CD14-positive monocyte (primary cell): ENCODE measurements at regions not wholly inside any gene's neighbourhood (a gene's known extent, or its start where the extent isn't known, plus 50 kb on each side); places are given as distances from the start of the nearest gene placed in this dataset.

Source experiments
- DNase-seq, 3 donors: peaks; one replicate each; pipeline ENCODE4 v3.0.0-alpha.2; 2011 to 2022
- H2AFZ ChIP-seq: 2 replicates; pipeline ENCODE4 v1.6.0; 2012; ENCODE audit warnings: mild to moderate bottlenecking, low read depth, low read length, inconsistent platforms; ENCODE audit not compliant: insufficient read depth, poor library complexity, severe bottlenecking
- H3K27ac ChIP-seq, 2 donors: 1 replicate in 1 of 2; 2 replicates in 1 of 2; pipeline ENCODE4 v1.5.1; 2012 to 2013; ENCODE audit warnings: low read length in 2 of 2, control low read depth in 1 of 2, inconsistent platforms in 1 of 2, low read depth in 1 of 2, mild to moderate bottlenecking in 1 of 2
- H3K27me3 ChIP-seq, 2 donors: one replicate each; pipeline versions ENCODE4 v1.6.0 to v1.6.1; 2011 to 2013; ENCODE audit warnings: low read length in 2 of 2; ENCODE audit not compliant: control insufficient read depth in 2 of 2, insufficient read depth in 2 of 2
- H3K36me3 ChIP-seq, 2 donors: replicated peaks in 1 of 2; 1 replicate in 1 of 2; 2 replicates in 1 of 2; pipeline versions ENCODE4 v1.5.1 to v1.6.1; 2012 to 2013; ENCODE audit warnings: low read length in 2 of 2, control low read depth in 1 of 2, inconsistent platforms in 1 of 2, mild to moderate bottlenecking in 1 of 2; ENCODE audit not compliant: insufficient read depth in 2 of 2, control insufficient read depth in 1 of 2
- H3K4me1 ChIP-seq, 2 donors: 1 replicate in 1 of 2; 2 replicates in 1 of 2; pipeline versions ENCODE4 v1.5.1 to v1.6.1; 2012 to 2013; ENCODE audit warnings: low read length in 2 of 2, control low read depth in 1 of 2, inconsistent platforms in 1 of 2, mild to moderate bottlenecking in 1 of 2, moderate library complexity in 1 of 2; ENCODE audit not compliant: insufficient read depth in 2 of 2, control insufficient read depth in 1 of 2
- H3K4me2 ChIP-seq: replicated peaks from 2 replicates; pipeline ENCODE3; 2012; ENCODE audit warnings: low read length, moderate library complexity, mild to moderate bottlenecking; ENCODE audit not compliant: poor library complexity, severe bottlenecking; ENCODE audit errors: extremely low read depth
- H3K4me3 ChIP-seq, 3 experiments: fragments of 200-600 bp in 1 of 3; sonication (generic) in 1 of 3; replicated peaks in 1 of 3; 1 replicate in 2 of 3; 2 replicates in 1 of 3; pipeline ENCODE4 v1.5.1; 2011 to 2013; ENCODE audit warnings: low read length in 3 of 3, mild to moderate bottlenecking in 3 of 3, control low read depth in 2 of 3, low read depth in 2 of 3, inconsistent platforms in 1 of 3, moderate library complexity in 1 of 3
- H3K79me2 ChIP-seq: 2 replicates; pipeline ENCODE4 v1.6.0; 2012; ENCODE audit warnings: mild to moderate bottlenecking, control low read depth, inconsistent platforms, low read length, moderate library complexity; ENCODE audit not compliant: insufficient read depth
- H3K9ac ChIP-seq: 2 replicates; pipeline ENCODE4 v1.6.0; 2017; ENCODE audit warnings: low read length, mild to moderate bottlenecking; ENCODE audit not compliant: insufficient read depth, poor library complexity, severe bottlenecking
- H3K9me3 ChIP-seq, 2 donors: replicated peaks in 1 of 2; 1 replicate in 1 of 2; 2 replicates in 1 of 2; pipeline versions ENCODE4 v1.5.1 to v1.6.1; 2012 to 2013; ENCODE audit warnings: low read length in 2 of 2, control low read depth in 1 of 2; ENCODE audit not compliant: control insufficient read depth in 1 of 2, insufficient read depth in 1 of 2
- H4K20me1 ChIP-seq: 2 replicates; pipeline ENCODE4 v1.6.0; 2012; ENCODE audit warnings: mild to moderate bottlenecking, low read length, control low read depth, moderate library complexity; ENCODE audit not compliant: insufficient read depth
- H3K27ac Mint-ChIP-seq, 7 donors: one replicate each; pipeline ENCODE4 v1.8.0; 2020; ENCODE audit warnings: mild to moderate bottlenecking in 7 of 7, mixed read lengths in 7 of 7, moderate library complexity in 6 of 7, inconsistent platforms in 2 of 7
- H3K27me3 Mint-ChIP-seq, 3 donors: one replicate each; pipeline ENCODE4 v1.8.0; 2021 to 2022; ENCODE audit warnings: low read depth in 3 of 3, mild to moderate bottlenecking in 3 of 3, mixed read lengths in 3 of 3, moderate library complexity in 3 of 3, inconsistent platforms in 1 of 3
- H3K36me3 Mint-ChIP-seq, 2 donors: one replicate each; pipeline ENCODE4 v1.8.0; 2020; ENCODE audit warnings: mixed read lengths in 2 of 2, inconsistent platforms in 1 of 2, mild to moderate bottlenecking in 1 of 2
- H3K4me1 Mint-ChIP-seq: one replicate; pipeline ENCODE4 v1.8.0; 2020; ENCODE audit warnings: mild to moderate bottlenecking, mixed read lengths
- H3K4me3 Mint-ChIP-seq, 2 donors: one replicate each; pipeline ENCODE4 v1.8.0; 2020; ENCODE audit warnings: mild to moderate bottlenecking in 2 of 2, mixed read lengths in 2 of 2, moderate library complexity in 1 of 2
- H3K9me3 Mint-ChIP-seq, 7 donors: one replicate each; pipeline ENCODE4 v1.8.0; 2020 to 2022; ENCODE audit warnings: mixed read lengths in 7 of 7, mild to moderate bottlenecking in 6 of 7, moderate library complexity in 6 of 7, inconsistent platforms in 2 of 7
- CTCF ChIP-seq: fragments of 200-600 bp; IDR thresholded peaks from one replicate; pipeline ENCODE4 v1.8.0; 2022; ENCODE audit warnings: antibody characterized with exemption, mild to moderate bottlenecking
- WGBS: methylation state at CpG from one replicate; pipeline ENCODE4 v1.1.5; 2013; ENCODE audit warnings: missing lambda C conversion rate; ENCODE audit not compliant: insufficient coverage; 5-methylcytosine and 5-hydroxymethylcytosine counted together
- intact Hi-C, 2 donors: fragments of 100-400 bp; cut with micrococcal nuclease; formaldehyde crosslinking; loops; one replicate each; pipeline versions ENCODE4 v1.15.0 to v1.15.1; 2023

DNA sequence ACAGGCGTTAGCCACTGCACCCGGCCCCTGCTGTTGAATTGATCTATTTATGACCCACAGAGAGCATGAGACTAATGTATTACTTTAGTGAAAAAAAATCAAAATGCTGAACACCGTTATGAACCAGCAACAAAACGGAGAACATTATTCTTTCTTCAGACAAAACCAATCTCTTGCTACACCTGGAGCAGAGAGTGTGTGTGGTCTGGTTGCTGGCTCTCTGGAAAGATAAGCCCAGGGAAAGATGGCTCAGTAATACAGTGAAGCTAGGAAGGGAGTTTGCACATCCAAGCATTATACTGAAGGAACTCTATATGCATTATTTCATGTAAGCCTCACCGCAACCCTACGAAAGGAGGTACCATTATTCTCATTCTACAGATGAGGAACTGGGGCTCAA, 117.0 kb downstream of the GLUL start:
- H3K27ac Mint-ChIP-seq = peak overlapping the region in 1 of 7 donors; percentile 72
- no peak overlapping the region for H3K9ac ChIP-seq
- H4K20me1 ChIP-seq = no peaks in the 10 kb centered on the region
- intact Hi-C loops = no loop called here
- H2AFZ ChIP-seq = no peak overlapping the region
- no peak for TF ChIP-seq CTCF
- H3K9me3 ChIP-seq = no peaks in the 10 kb centered on the region
- DNase-seq = no peak
- no peak overlapping the region for H3K4me2 ChIP-seq
- no CpG with 5 or more reads among the region's 6 CpGs for WGBS
- H3K4me1 Mint-ChIP-seq = peaks cover 7% of the 10 kb centered on the region
- H3K27ac ChIP-seq = no peak overlapping the region
- H3K79me2 ChIP-seq = no peaks in the 10 kb centered on the region
- no peaks in the 10 kb centered on the region for H3K27me3 ChIP-seq
- H3K4me3 ChIP-seq = no peak overlapping the region
- H3K27me3 Mint-ChIP-seq = peaks cover 0 to 2% (median 0%) of the 10 kb centered on the region in 3 donors
- H3K9me3 Mint-ChIP-seq = peaks cover 0 to 4% (median 0%) of the 10 kb centered on the region in 7 donors
- no peaks in the 10 kb centered on the region for H3K36me3 ChIP-seq
- peaks cover 14 to 18% of the 10 kb centered on the region in 2 donors for H3K4me1 ChIP-seq
- H3K36me3 Mint-ChIP-seq = no peaks in the 10 kb centered on the region
- no peak overlapping the region for H3K4me3 Mint-ChIP-seq

- Mint-ChIP-seq H3K4me1 (peaks cover 22% of the 10 kb centered on the region), H3K27ac (no peak overlapping the region), H3K27me3 (peaks cover 0 to 2% (median 1%) of the 10 kb centered on the region in 3 donors), H3K4me3 (no peak overlapping the region), H3K9me3 (peaks cover 0 to 4% (median 0%) of the 10 kb centered on the region in 7 donors), H3K36me3 (no peaks in the 10 kb centered on the region)
- intact Hi-C loops = no loop called here
- H3K27me3 ChIP-seq = no peaks in the 10 kb centered on the region
- no peak overlapping the region for H3K4me2 ChIP-seq
- peaks cover 20 to 22% of the 10 kb centered on the region in 2 donors for H3K4me1 ChIP-seq
- DNase-seq = no peak
- H4K20me1 ChIP-seq = no peaks in the 10 kb centered on the region
- no peak overlapping the region for H3K27ac ChIP-seq
- H2AFZ ChIP-seq = no peak overlapping the region
- H3K36me3 ChIP-seq = no peaks in the 10 kb centered on the region
- H3K9me3 ChIP-seq = no peaks in the 10 kb centered on the region
- H3K79me2 ChIP-seq = no peaks in the 10 kb centered on the region
- TF ChIP-seq CTCF = no peak
- H3K9ac ChIP-seq = no peak overlapping the region
- WGBS = no CpG with 5 or more reads among the region's 1 CpG
- no peak overlapping the region for H3K4me3 ChIP-seq
These were observed 120.9 kb downstream of the GLUL start for GRCh38 chr1:182270731-182271130.
